ENCODE measurements at regions not wholly inside any gene's neighbourhood (a gene's known extent, or its start where the extent isn't known, plus 50 kb on each side); places are given as distances from the start of the nearest gene placed in this dataset.

GRCh38 chr20:55172310-55173002 lies 697.1 kb downstream of the DOK5 start (continued):
- TF ChIP-seq, protein P1, sequence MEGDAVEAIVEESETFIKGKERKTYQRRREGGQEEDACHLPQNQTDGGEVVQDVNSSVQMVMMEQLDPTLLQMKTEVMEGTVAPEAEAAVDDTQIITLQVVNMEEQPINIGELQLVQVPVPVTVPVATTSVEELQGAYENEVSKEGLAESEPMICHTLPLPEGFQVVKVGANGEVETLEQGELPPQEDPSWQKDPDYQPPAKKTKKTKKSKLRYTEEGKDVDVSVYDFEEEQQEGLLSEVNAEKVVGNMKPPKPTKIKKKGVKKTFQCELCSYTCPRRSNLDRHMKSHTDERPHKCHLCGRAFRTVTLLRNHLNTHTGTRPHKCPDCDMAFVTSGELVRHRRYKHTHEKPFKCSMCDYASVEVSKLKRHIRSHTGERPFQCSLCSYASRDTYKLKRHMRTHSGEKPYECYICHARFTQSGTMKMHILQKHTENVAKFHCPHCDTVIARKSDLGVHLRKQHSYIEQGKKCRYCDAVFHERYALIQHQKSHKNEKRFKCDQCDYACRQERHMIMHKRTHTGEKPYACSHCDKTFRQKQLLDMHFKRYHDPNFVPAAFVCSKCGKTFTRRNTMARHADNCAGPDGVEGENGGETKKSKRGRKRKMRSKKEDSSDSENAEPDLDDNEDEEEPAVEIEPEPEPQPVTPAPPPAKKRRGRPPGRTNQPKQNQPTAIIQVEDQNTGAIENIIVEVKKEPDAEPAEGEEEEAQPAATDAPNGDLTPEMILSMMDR (conservative IDR thresholded peaks at IDR 0.05; ENCODE audit: low read depth in 2 of 2) = no peak
- TF ChIP-seq CREB1 (CRISPR knock-in tag; IDR thresholded peaks at IDR 0.05; ENCODE audit: low read depth) = no peak
- TF ChIP-seq POLR2AphosphoS5 (IDR thresholded peaks at IDR 0.05; ENCODE audit: low read depth) = no peak
- TF ChIP-seq, protein P2, sequence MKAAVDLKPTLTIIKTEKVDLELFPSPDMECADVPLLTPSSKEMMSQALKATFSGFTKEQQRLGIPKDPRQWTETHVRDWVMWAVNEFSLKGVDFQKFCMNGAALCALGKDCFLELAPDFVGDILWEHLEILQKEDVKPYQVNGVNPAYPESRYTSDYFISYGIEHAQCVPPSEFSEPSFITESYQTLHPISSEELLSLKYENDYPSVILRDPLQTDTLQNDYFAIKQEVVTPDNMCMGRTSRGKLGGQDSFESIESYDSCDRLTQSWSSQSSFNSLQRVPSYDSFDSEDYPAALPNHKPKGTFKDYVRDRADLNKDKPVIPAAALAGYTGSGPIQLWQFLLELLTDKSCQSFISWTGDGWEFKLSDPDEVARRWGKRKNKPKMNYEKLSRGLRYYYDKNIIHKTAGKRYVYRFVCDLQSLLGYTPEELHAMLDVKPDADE (IDR thresholded peaks at IDR 0.05) = no peak
- no peak for TF ChIP-seq JUNB (IDR thresholded peaks at IDR 0.05; ENCODE audit: unreplicated experiment)
- no peak for TF ChIP-seq ZNF331 (CRISPR knock-in tag; IDR thresholded peaks at IDR 0.05; ENCODE audit: low read depth)
- no peak for TF ChIP-seq REST (IDR thresholded peaks at IDR 0.05; ENCODE audit: unreplicated experiment)

DNA sequence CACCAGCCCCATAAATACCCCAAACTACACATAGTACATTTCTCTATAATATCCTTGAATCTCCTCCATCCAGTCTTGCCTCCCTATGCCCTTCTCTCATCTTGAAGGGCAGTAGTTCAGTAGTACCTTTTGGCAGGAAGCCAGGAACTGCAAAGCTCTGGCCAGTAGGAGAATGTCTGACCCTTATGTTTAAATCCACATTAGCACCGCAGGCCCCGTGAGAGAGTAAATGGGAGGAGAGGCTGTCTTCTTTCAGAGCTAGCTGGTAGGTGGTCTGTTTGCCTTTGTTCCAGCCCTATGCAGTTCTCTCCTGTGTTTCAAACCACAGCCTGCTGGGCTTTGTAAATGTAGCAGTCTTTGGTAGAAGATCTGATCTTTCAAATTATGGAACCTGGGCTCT lies 690.7 kb downstream of the DOK5 start:
- Mint-ChIP-seq H3K4me1 (no peaks in the 10 kb centered on the region), H3K27ac (no peak overlapping the region), H3K9me3 (peaks cover 93% of the 10 kb centered on the region), H3K36me3 (ENCODE audit: low read depth) (peaks cover 24% of the 10 kb centered on the region), H3K4me3 (no peak overlapping the region), H3K27me3 (ENCODE audit: insufficient read depth, low read depth, poor library complexity) (no peaks in the 10 kb centered on the region)
- H2AFZ ChIP-seq = no peak overlapping the region
- no peaks in the 10 kb centered on the region for H3K9me2 ChIP-seq (ENCODE audit: insufficient read depth)
- H3K36me3 ChIP-seq (ENCODE audit: insufficient read depth) = peaks cover 3% of the 10 kb centered on the region; the same call in 1 of the 2 replicates
- no peak for ATAC-seq
- H3K79me2 ChIP-seq (replicated peaks; ENCODE audit: insufficient read depth) = no peaks in the 10 kb centered on the region
- H3K4me2 ChIP-seq = no peak overlapping the region
- no peaks in the 10 kb centered on the region for H4K20me1 ChIP-seq (replicated peaks; ENCODE audit: insufficient read depth)
- TF ChIP-seq EZH2phosphoT487 (IDR thresholded peaks at IDR 0.05; ENCODE audit: unreplicated experiment) = no peak
- TF ChIP-seq STAT1 (IDR thresholded peaks at IDR 0.05; ENCODE audit: unreplicated experiment) = no peak
- TF ChIP-seq EZH2 (IDR thresholded peaks at IDR 0.05; ENCODE audit: low read depth, unreplicated experiment) = no peak
- no peak overlapping the region for H3K4me3 ChIP-seq
- no peak overlapping the region for H3K27ac ChIP-seq (ENCODE audit: low read depth)
- H3K4me1 ChIP-seq (ENCODE audit: insufficient read depth) = no peaks in the 10 kb centered on the region
- H3K27me3 ChIP-seq (ENCODE audit: insufficient read depth) = no peaks in the 10 kb centered on the region
- no peak for DNase-seq (ENCODE audit: low spot score)
- H3F3A ChIP-seq (replicated peaks; ENCODE audit: low read depth) = no peaks in the 10 kb centered on the region

Data from GM23338 (cell line).